ENCODE measurements at regions not wholly inside any gene's neighbourhood (a gene's known extent, or its start where the extent isn't known, plus 50 kb on each side); places are given as distances from the start of the nearest gene placed in this dataset.

DNA sequence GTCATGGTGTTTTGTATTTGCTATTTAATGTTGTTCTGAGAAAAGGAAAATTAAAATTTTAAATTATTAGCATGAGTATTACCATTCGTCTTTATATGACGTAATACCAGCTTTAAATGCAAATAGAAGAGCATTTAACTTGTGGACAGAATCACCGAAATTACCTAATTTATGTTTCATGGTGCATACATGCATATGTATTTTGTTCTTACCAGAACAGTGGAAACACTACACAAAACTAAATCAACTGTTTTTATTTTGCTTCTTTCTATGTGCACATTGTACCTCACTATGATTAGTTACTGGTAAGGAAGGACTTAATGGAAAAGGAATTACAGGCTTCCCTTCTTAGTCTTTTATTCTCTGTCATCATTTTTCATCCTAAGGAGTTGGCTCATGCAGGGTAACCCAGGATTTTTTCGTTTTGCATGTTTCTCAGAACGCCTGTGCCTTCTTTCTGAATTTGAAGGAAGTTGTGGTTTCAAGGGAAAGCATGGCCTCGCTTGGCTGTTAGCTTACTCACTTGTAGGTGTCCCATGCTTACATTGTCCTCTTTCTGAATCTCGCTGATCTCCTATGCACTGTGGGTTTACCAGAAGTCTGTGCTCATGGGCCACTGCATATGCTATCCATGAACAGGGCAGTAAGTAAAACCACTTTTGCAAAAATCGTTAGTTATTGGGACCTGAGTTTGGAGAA is 300.0 kb upstream of the PUDP start:
- no peaks in the 10 kb centered on the region for H3K4me1 Mint-ChIP-seq
- H3K27me3 Mint-ChIP-seq, result no peaks in the 10 kb centered on the region
- no peak overlapping the region for H3K27ac Mint-ChIP-seq
- no peaks in the 10 kb centered on the region for H3K9me3 Mint-ChIP-seq
- no peak for ATAC-seq (ENCODE audit: low read depth)
- POLR2A ChIA-PET, result no interaction called here
- no peak overlapping the region for H3K4me3 Mint-ChIP-seq
- no peak for DNase-seq
- H3K36me3 Mint-ChIP-seq, result no peaks in the 10 kb centered on the region

- Mint-ChIP-seq H3K36me3 (no peaks in the 10 kb centered on the region), H3K27ac (no peak overlapping the region), H3K9me3 (no peaks in the 10 kb centered on the region), H3K4me3 (no peak overlapping the region), H3K4me1 (no peaks in the 10 kb centered on the region), H3K27me3 (no peaks in the 10 kb centered on the region)
- no peak for DNase-seq
- POLR2A ChIA-PET, result no interaction called here
- no peak for ATAC-seq (ENCODE audit: low read depth)
Measured at GRCh38 chrX:7446815-7447214, 298.9 kb upstream of the PUDP start.

DNA sequence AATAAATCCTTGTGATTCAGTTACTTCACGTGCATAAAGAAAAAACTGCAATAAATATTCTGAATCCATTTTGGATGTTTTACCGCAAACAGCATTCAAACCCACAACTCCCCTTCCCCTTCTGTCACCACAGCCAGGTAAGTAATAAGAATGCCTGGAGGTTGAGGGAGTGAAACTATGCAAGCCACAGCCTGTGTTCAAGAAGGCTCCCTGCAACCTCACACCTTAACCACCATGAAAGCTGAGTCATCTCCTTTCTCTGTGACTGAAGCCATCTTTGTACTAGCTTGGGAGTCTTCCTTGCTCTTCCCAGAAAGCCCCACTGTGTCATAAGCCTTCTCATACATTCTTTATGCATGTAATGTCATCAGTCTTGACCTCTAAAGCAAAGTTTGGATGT is 297.0 kb upstream of the PUDP start:
- Mint-ChIP-seq H3K27me3 (no peaks in the 10 kb centered on the region), H3K27ac (no peak overlapping the region), H3K4me3 (no peak overlapping the region), H3K4me1 (no peaks in the 10 kb centered on the region), H3K36me3 (no peaks in the 10 kb centered on the region), H3K9me3 (no peaks in the 10 kb centered on the region)
- no peak for ATAC-seq (ENCODE audit: low read depth)
- no peak for DNase-seq
- POLR2A ChIA-PET, result no interaction called here

DNA sequence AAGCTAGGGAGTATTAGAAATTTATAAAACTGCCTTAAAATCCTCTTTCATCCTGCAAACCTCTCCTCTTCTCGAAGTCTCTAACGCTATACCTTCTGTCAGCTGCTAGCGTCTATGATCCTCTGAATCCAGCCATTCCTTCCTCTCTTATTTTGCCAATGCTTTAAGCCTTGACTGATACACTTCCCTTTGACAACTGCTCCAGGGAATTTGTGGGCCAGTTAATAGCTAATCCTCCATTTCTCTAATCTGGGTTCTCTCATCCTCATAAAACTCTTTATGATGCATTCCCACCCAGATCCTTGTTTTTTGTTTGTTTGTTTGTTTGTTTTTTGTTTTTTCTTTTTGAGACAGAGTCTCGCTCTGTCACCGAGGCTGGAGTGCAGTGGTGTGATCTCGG is 293.6 kb upstream of the PUDP start:
- Mint-ChIP-seq H3K4me3 (no peak overlapping the region), H3K9me3 (no peaks in the 10 kb centered on the region), H3K4me1 (no peaks in the 10 kb centered on the region), H3K36me3 (no peaks in the 10 kb centered on the region), H3K27ac (no peak overlapping the region), H3K27me3 (no peaks in the 10 kb centered on the region)
- no peak for ATAC-seq (ENCODE audit: low read depth)
- DNase-seq, result no peak
- POLR2A ChIA-PET, result no interaction called here

DNA sequence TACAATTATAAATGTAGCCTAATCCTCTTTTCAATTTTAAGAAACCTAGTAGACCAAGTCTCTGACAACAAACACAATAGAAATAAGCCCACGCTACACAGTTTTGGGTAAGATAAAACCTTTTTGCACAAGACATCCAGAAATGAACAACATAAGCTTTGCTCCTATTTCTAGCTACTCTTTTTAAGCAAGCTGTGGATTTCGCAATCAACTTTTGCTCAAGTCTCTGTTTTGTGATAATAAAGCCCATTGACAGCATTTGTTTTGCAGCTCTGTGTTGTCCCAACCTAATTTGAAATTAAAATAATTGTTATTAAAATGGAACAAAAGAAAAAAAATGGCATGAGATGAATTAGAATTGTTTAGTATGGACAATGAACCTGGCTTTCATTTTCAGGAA is 287.9 kb upstream of the PUDP start:
- H3K4me3 Mint-ChIP-seq, result no peak overlapping the region
- H3K27me3 Mint-ChIP-seq, result no peaks in the 10 kb centered on the region
- no peak overlapping the region for H3K27ac Mint-ChIP-seq
- POLR2A ChIA-PET, result no interaction called here
- ATAC-seq (ENCODE audit: low read depth) (no peak), DNase-seq (no peak)
- no peaks in the 10 kb centered on the region for H3K4me1 Mint-ChIP-seq
- no peaks in the 10 kb centered on the region for H3K9me3 Mint-ChIP-seq
- H3K36me3 Mint-ChIP-seq, result no peaks in the 10 kb centered on the region

- ATAC-seq (ENCODE audit: low read depth), result no peak
- Mint-ChIP-seq H3K36me3 (no peaks in the 10 kb centered on the region), H3K9me3 (no peaks in the 10 kb centered on the region), H3K27ac (no peak overlapping the region), H3K4me3 (no peak overlapping the region), H3K27me3 (no peaks in the 10 kb centered on the region), H3K4me1 (no peaks in the 10 kb centered on the region)
- POLR2A ChIA-PET, result no interaction called here
- DNase-seq, result no peak
Measured at GRCh38 chrX:7432901-7433300, 284.9 kb upstream of the PUDP start.

- DNase-seq (no peak), ATAC-seq (ENCODE audit: low read depth) (no peak)
- H3K36me3 Mint-ChIP-seq, result no peaks in the 10 kb centered on the region
- no peaks in the 10 kb centered on the region for H3K4me1 Mint-ChIP-seq
- H3K9me3 Mint-ChIP-seq, result no peaks in the 10 kb centered on the region
- peaks cover 2% of the 10 kb centered on the region for H3K27me3 Mint-ChIP-seq
- no peak overlapping the region for H3K4me3 Mint-ChIP-seq
- POLR2A ChIA-PET, result no interaction called here
- H3K27ac Mint-ChIP-seq, result no peak overlapping the region
Measured at GRCh38 chrX:7420717-7421116, 272.8 kb upstream of the PUDP start.

DNA sequence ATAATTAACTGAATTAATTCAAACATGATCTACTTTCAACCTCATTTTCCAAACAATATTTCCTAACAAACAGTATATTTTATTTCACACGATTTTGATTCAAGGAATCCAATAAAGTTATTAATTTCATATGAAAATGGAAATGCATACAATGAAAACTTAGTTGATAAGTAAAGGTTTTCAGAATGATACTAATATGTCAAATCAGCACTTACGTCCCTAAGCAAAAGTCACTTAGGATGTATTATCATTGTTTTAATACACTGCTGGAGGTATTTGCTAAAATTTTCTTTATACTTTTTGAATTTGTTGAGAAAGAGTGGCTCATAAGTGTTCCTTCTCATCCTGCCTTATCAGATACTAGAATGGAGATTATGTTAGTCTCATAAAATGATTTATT is 266.8 kb upstream of the PUDP start:
- H3K36me3 Mint-ChIP-seq, result no peaks in the 10 kb centered on the region
- no peaks in the 10 kb centered on the region for H3K9me3 Mint-ChIP-seq
- peaks cover 2% of the 10 kb centered on the region for H3K27me3 Mint-ChIP-seq
- POLR2A ChIA-PET, result no interaction called here
- no peak overlapping the region for H3K27ac Mint-ChIP-seq
- no peak overlapping the region for H3K4me3 Mint-ChIP-seq
- no peak for DNase-seq
- no peaks in the 10 kb centered on the region for H3K4me1 Mint-ChIP-seq
- no peak for ATAC-seq (ENCODE audit: low read depth)

- Mint-ChIP-seq H3K4me1 (no peaks in the 10 kb centered on the region), H3K27ac (no peak overlapping the region), H3K36me3 (no peaks in the 10 kb centered on the region), H3K27me3 (peaks cover 2% of the 10 kb centered on the region), H3K9me3 (no peaks in the 10 kb centered on the region), H3K4me3 (no peak overlapping the region)
- ATAC-seq (ENCODE audit: low read depth), result no peak
- DNase-seq, result no peak
- POLR2A ChIA-PET, result no interaction called here
Measured at GRCh38 chrX:7412840-7413239, 264.9 kb upstream of the PUDP start.

GRCh38 chrX:7409866-7410265 is 261.9 kb upstream of the PUDP start:
- Mint-ChIP-seq H3K36me3 (no peaks in the 10 kb centered on the region), H3K27me3 (no peaks in the 10 kb centered on the region), H3K4me3 (no peak overlapping the region), H3K9me3 (no peaks in the 10 kb centered on the region), H3K27ac (no peak overlapping the region), H3K4me1 (no peaks in the 10 kb centered on the region)
- POLR2A ChIA-PET, result no interaction called here
- ATAC-seq (ENCODE audit: low read depth), result no peak
- DNase-seq, result no peak

- Mint-ChIP-seq H3K27ac (no peak overlapping the region), H3K4me3 (no peak overlapping the region), H3K4me1 (no peaks in the 10 kb centered on the region), H3K9me3 (no peaks in the 10 kb centered on the region), H3K36me3 (no peaks in the 10 kb centered on the region), H3K27me3 (no peaks in the 10 kb centered on the region)
- POLR2A ChIA-PET, result no interaction called here
- DNase-seq (no peak), ATAC-seq (ENCODE audit: low read depth) (no peak)
Measured at GRCh38 chrX:7399373-7399772, 251.4 kb upstream of the PUDP start.

- H3K36me3 Mint-ChIP-seq, result no peaks in the 10 kb centered on the region
- no peaks in the 10 kb centered on the region for H3K27me3 Mint-ChIP-seq
- H3K4me3 Mint-ChIP-seq, result no peak overlapping the region
- no peaks in the 10 kb centered on the region for H3K4me1 Mint-ChIP-seq
- ATAC-seq (ENCODE audit: low read depth) (no peak), DNase-seq (no peak)
- POLR2A ChIA-PET, result no interaction called here
- H3K27ac Mint-ChIP-seq, result no peak overlapping the region
- H3K9me3 Mint-ChIP-seq, result no peaks in the 10 kb centered on the region
Measured at GRCh38 chrX:7390441-7390840, 242.5 kb upstream of the PUDP start.

DNA sequence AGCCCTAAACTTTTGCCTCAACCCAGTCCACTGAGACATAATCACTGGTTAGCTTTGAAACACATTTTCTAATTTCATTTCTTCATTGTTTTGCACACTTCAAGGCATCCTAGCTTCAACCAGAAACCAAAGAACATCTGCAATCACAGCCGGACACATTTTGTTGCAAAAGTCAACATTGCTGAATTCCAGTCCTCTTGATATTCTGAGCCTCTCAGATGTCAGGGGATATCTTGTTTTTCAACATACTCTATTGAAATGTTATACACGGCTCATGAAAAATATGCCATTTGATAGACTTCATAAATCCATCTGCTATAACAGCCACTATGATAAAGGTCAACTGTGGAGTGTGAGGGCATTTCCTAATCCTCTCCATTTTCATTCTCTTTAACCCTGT is 241.6 kb upstream of the PUDP start:
- Mint-ChIP-seq H3K4me1 (no peaks in the 10 kb centered on the region), H3K27me3 (no peaks in the 10 kb centered on the region), H3K36me3 (no peaks in the 10 kb centered on the region), H3K4me3 (no peak overlapping the region), H3K27ac (no peak overlapping the region), H3K9me3 (no peaks in the 10 kb centered on the region)
- ATAC-seq (ENCODE audit: low read depth) (no peak), DNase-seq (no peak)
- POLR2A ChIA-PET, result no interaction called here

DNA sequence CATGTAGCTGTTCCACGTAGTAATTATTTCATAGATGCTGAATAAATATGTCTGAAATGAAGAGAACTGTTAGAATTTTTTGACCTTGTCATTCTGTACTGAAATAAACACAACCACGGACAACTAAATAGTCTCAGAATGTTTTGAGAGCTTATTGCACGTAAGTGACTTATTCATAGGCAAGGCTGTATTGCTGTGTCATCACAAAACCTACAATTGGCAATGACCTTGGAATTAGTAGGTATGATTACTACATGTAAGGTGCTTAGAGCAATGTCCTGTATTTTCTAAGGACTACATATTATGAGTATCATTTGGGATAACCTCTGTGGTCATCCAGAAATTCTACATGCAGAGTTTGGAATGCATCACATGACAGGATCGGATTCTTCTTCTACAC is 237.2 kb upstream of the PUDP start:
- Mint-ChIP-seq H3K27me3 (no peaks in the 10 kb centered on the region), H3K4me3 (no peak overlapping the region), H3K27ac (no peak overlapping the region), H3K9me3 (no peaks in the 10 kb centered on the region), H3K36me3 (no peaks in the 10 kb centered on the region), H3K4me1 (no peaks in the 10 kb centered on the region)
- POLR2A ChIA-PET, result no interaction called here
- DNase-seq (no peak), ATAC-seq (ENCODE audit: low read depth) (no peak)

GRCh38 chrX:7378406-7378805 is 230.5 kb upstream of the PUDP start:
- H3K4me1 Mint-ChIP-seq, result no peaks in the 10 kb centered on the region
- POLR2A ChIA-PET, result no interaction called here

More at GRCh38 chrX:7378406-7378805, 230.5 kb upstream of the PUDP start:
- ATAC-seq (ENCODE audit: low read depth) (no peak), DNase-seq (no peak)
- H3K27me3 Mint-ChIP-seq, result no peaks in the 10 kb centered on the region
- no peak overlapping the region for H3K27ac Mint-ChIP-seq
- no peak overlapping the region for H3K4me3 Mint-ChIP-seq
- peaks cover 6% of the 10 kb centered on the region for H3K9me3 Mint-ChIP-seq
- H3K36me3 Mint-ChIP-seq, result no peaks in the 10 kb centered on the region

All from activated naive CD8-positive, alpha-beta T cell treated with anti-CD3 and anti-CD28 coated beads, Interleukin-2, amount 10 ng/mL, durations not matched to agents 7 days and 5 days (primary cell).